ENCODE measurements at regions not wholly inside any gene's neighbourhood (a gene's known extent, or its start where the extent isn't known, plus 50 kb on each side); places are given as distances from the start of the nearest gene placed in this dataset.
"Not testable (repeated sequence)": the region's sequence is repeated elsewhere in the genome, so short reads cannot be mapped to it uniquely, and the experiment has no call there.

DNA sequence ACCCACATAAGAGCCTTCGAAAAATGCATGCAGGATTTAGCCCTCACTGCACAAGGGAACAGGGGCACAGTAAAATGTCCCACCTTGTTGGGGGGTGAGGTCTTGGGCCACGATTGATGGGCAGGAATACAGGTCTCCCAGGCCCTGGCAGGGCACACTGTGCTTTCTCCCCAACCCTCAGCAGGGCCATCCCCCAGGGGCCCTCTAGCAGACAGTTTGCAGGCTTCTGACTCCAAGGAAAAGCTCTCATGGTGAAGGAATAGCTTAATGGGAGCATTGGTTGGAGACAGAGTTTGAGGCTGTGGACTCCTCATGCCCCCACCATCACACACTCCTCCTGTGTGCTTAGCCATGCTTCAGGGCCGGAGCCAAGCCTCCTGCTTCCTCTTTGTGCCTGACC is 484.6 kb downstream of the ZNF536 start:
- no peak for DNase-seq

- DNase-seq, result no peak
Measured at GRCh38 chr19:30856376-30856775, 484.2 kb downstream of the ZNF536 start.

DNA sequence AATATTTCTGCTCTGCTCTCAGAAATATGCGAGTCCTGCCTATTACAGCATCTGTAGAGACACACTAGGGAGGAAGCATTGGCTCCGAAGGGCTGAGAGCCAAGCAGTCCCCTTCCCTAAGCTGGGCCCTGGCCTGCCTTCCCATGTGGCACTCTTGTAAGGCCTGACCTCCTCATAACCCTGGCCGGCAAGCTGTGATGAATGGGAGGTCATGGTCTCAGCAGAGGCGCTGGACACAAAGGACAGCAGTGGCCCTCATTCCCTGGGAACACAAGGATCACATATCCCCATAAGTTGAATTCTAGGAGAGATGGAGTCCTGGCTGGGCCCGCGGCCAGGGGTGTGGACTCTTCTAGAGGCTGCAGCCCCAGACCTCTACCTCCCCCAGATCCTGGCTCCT is 483.3 kb downstream of the ZNF536 start:
- no peak for DNase-seq

- DNase-seq, result no peak
Measured at GRCh38 chr19:30854661-30855060, 482.5 kb downstream of the ZNF536 start.

GRCh38 chr19:30854207-30854606 is 482.0 kb downstream of the ZNF536 start:
- DNase-seq, result no peak

DNA sequence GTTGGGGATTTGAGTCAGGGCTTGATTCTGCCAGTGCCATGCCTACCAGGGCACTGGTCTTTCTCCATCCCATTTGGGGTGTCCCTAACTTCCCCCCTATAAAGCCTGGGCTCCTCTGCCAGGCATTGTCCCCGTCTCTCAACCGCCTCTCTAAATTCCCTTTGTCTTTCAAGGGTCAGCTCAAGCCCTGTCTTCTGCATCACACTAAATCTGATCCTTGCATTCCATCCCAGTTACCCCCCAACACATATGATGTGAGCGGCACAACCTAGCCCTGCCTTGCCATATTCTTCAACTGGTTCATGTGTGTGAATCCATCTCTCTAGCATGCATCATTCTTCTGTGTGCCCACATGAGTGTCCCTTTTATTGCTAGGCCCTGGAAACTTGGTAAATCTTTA is 480.9 kb downstream of the ZNF536 start:
- DNase-seq, result no peak

DNA sequence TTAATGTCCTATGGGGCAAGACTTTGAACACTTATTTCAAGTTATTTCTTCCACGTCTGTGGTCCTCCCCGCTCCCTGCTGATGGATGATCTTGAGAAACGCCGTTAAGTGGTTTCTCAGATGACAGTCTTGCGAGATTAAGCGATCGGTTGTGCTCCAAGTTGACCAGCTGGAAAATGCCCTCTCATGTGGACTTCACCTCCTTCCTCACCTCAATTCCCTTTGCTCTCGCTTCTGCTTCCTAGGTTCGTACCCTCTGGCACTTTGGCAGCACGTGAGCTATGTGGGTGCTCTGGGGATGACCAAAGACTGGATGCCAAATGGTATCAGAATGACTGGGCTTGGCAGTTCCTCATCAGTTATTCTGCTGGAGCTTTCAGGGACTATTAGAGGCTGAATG is 480.0 kb downstream of the ZNF536 start:
- no peak for DNase-seq

GRCh38 chr19:30851646-30852045 is 479.5 kb downstream of the ZNF536 start:
- no peak for DNase-seq

DNA sequence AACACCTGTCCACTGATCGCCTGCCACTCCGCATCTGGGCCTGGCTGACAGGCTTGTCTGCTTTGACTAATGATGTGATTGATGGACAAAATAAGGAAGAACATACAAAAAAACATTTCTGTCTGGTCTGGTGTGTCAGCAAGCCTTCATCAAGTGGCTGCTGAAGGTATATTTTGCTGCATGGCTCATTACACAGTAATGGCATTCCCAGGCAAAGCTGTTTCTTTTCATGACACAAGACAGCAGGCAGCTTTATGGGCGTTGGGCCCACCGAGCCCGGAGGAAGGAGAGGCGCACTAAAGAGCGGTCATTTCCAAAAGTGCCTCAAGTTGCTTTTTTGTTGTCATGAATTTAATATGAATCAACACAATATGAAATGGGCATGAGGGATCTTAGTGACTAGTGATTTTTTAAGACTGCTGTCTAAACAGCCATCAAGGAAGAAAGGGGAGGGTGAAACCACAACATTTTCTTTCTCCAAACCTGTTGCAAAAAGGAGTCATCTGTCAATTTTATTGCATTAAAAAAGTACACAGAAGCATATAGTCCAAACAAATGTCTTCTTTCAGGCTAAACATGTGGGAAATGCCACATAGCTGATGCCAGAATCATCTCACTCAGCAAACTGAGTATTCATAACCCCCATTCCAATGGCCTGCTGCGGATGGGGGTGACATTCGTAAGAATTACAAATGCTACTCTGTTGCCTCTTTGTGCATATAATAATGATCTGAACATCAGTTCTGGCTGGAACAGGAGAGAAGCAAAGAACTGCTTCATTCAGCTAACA is 476.6 kb downstream of the ZNF536 start:
- DNase-seq, result no peak

DNA sequence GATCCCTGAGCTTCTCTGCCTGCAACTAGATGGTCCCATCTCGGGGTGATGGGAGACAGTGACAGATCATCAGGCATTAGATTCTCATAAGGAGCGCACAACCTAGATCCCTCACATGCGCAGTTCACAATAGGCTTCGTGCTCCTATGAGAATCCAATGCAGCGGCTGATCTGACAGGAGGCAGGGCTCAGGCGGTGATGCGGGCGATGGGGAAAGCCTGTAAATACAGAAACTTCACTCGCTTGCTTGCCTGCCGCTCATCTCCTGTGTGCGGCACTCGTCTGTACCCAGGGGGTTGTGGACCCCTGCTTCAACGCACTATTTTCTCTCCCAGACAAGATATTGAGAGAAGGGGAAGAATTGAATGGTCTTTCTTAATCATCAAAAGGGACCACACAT is 473.9 kb downstream of the ZNF536 start:
- DNase-seq, result no peak

GRCh38 chr19:30842926-30843325 is 470.7 kb downstream of the ZNF536 start:
- no peak for DNase-seq

GRCh38 chr19:30841934-30842333 is 469.8 kb downstream of the ZNF536 start:
- DNase-seq, result no peak

GRCh38 chr19:30830875-30831274 is 458.7 kb downstream of the ZNF536 start:
- DNase-seq, result no peak

- DNase-seq, result not testable (repeated sequence)
Measured at GRCh38 chr19:30825505-30825904, 453.3 kb downstream of the ZNF536 start.

DNA sequence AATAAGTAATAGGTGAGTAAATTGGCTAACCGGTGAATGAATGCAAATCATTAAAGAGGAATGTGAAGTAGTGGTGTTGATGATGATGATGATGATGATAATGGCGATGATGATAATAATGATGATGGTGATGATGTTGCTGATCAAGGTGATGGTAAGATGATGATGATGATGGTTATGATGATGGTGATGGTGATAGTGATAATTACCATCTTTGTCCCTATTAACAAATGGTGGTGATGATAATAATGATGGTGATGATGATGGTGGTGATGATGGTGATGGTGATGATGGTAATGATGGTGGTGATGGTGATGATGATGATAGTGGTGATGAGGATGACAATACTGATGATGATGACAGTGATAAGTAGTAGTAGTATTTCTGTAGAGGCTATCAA is 452.6 kb downstream of the ZNF536 start:
- DNase-seq, result no peak

DNA sequence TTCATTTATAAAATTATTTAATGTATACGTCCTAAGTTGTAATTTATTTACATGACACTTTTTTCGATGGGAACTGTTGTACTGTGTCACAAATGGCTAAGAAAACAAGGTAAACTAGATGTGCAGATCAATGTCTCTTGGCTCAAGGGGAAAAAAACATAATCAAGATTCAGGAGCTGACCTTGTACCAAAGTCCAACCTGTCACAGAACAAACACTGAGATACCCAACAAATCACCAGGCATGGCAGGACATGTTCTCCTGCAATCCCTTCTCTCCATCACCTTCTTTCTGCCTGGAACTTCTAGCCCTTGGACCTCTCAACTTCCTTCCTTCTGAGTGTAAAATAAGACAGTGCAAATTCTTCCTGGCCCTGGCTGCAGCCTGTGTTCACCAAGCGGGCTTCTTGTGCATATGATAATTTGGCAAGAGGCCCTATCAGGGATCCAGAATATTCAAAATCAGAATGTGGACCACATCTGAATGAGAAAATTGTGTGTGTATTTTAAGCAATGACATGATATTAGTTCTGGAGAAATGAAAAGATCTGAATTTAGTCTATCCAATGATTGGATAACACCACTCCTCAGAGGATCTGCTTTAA is 445.9 kb downstream of the ZNF536 start:
- no peak for DNase-seq

GRCh38 chr19:30817197-30817596 is 445.0 kb downstream of the ZNF536 start:
- no peak for DNase-seq

DNA sequence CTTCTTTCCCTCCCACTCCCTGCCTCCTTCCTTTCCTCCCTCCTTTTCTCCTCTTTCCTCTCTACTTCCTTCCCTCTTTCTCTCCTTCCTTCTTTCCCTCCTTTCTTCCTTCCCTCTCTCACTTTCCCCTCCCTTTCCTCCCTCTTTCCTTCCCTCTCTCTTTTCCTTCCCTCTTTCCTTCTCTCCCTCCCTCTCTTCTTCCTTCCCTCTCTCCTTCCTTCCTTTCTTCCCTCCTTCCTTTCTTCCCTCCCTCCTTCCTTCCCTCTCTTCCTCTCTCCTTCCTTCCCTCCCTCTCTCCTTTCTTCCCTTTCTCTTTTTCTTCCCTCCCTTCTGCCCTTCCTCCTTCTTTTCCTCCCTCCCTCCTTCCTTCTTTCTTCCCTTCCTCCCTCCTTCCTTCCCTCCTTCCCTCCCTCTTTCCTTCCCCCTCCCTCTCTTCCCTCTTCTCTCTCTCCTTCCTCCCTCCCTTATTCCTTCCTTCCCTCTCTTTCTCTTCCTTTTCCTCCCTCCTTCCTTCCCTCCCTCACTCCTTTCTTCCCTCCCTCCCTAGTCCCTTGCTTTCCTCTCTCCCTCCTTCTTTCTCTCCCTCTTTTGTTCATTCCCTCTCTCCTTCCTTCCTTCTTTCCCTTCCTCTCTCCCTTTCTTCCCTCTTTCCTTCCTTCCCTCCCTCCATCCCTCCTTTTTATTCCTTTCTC is 443.9 kb downstream of the ZNF536 start:
- no peak for DNase-seq

GRCh38 chr19:30812099-30812678 is 440.0 kb downstream of the ZNF536 start:
- DNase-seq, result no peak

GRCh38 chr19:30811397-30812098 is 439.4 kb downstream of the ZNF536 start:
- DNase-seq, result no peak

DNA sequence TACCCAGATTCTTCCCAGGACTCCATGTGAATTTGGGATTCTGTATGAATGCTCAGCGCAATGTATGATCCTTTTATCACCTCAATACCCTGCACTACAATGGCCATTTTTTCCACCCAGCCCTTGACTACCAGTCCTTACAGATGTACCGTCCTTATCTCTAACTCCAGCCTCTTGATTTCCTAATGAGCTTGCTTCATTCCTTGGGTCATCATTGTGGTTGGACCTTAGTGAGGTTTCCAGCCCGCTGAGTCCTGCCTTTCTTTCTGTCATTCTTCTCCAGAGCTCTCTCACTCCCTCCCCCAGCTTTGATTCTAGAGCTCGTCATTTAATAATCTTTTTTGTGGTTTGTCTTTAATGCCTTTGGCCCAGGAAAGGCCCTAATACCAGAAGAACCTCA is 438.5 kb downstream of the ZNF536 start:
- no peak for DNase-seq

- no peak for DNase-seq
Measured at GRCh38 chr19:30807278-30807677, 435.1 kb downstream of the ZNF536 start.

- no peak for DNase-seq
Measured at GRCh38 chr19:30806311-30806710, 434.1 kb downstream of the ZNF536 start.
